MCF 10A (cell line): ENCODE measurements at regions not wholly inside any gene's neighbourhood (a gene's known extent, or its start where the extent isn't known, plus 50 kb on each side); places are given as distances from the start of the nearest gene placed in this dataset.
"Not testable (repeated sequence)": the region's sequence is repeated elsewhere in the genome, so short reads cannot be mapped to it uniquely, and the experiment has no call there.

Experiments
- BruUV-seq: library from RNA; stranded (reverse); fragments of 400-500 nt; replicated peaks from 2 replicates; lab custom pipeline; 2021; lab: Mats Ljungman, UMichigan
- CTCF ChIA-PET: fragments of 300-600 bp; sonication (Branson Sonifier 250); formaldehyde crosslinking; extraction: SDS; loops from one replicate; lab custom pipeline; 2021; ENCODE audit warnings: antibody characterized with exemption, inconsistent platforms; lab: Yijun Ruan, JAX
- POLR2A ChIA-PET: fragments of 300-600, 350-650 bp; sonication (Branson Sonifier 250); formaldehyde crosslinking; extraction: SDS; loops from one replicate; lab custom pipeline; 2020; ENCODE audit warnings: antibody characterized with exemption, inconsistent platforms; lab: Yijun Ruan, JAX
- DNase-seq: peaks from one replicate; pipeline ENCODE4 v3.0.0-alpha.2; 2018; ENCODE audit not compliant: unreplicated experiment
- H3K27ac Mint-ChIP-seq: one replicate; pipeline ENCODE4 v1.8.0; 2022; ENCODE audit warnings: mild to moderate bottlenecking, low read depth, mixed read lengths; ENCODE audit not compliant: unreplicated experiment
- H3K27me3 Mint-ChIP-seq: one replicate; pipeline ENCODE4 v1.8.0; 2022; ENCODE audit warnings: mixed read lengths; ENCODE audit not compliant: insufficient read depth, unreplicated experiment
- H3K36me3 Mint-ChIP-seq: one replicate; pipeline ENCODE4 v1.8.0; 2022; ENCODE audit warnings: mild to moderate bottlenecking, moderate library complexity, mixed read lengths; ENCODE audit not compliant: insufficient read depth, unreplicated experiment
- H3K4me1 Mint-ChIP-seq: one replicate; pipeline ENCODE4 v1.8.0; 2022; ENCODE audit warnings: mixed read lengths; ENCODE audit not compliant: insufficient read depth, unreplicated experiment
- H3K4me3 Mint-ChIP-seq: one replicate; pipeline ENCODE4 v1.8.0; 2022; ENCODE audit warnings: mild to moderate bottlenecking, moderate library complexity, mixed read lengths; ENCODE audit not compliant: unreplicated experiment
- H3K9me3 Mint-ChIP-seq: one replicate; pipeline ENCODE4 v1.8.0; 2022; ENCODE audit warnings: mixed read lengths; ENCODE audit not compliant: unreplicated experiment
- intact Hi-C: fragments of 100-400 bp; cut with micrococcal nuclease; formaldehyde crosslinking; loops from 2 replicates; pipeline ENCODE4 v1.14.1; 2022
- TF ChIP-seq, protein P1 (sequence below): fragments of 200-600 bp; IDR thresholded peaks from one replicate; pipeline ENCODE4 v1.8.0; 2022; ENCODE audit warnings: antibody characterized with exemption, mild to moderate bottlenecking; ENCODE audit not compliant: unreplicated experiment

DNA sequence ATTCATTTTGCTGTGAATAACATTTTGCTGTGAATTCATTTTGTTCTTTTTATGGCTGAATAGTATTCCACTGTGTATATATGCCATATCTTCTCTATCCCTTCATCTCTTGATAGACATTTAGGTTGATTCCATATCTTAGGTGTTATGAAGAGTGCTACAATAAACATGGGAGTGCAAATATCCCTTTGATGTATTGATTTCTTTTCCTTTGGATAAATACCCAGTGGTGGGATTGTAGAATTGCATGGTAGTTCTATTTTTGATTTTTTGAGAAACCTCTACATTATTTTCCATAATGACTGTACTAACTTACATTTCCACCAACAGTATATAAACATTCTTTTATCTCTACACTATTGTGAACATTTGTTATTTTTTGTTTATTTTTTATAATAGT lies 555.9 kb downstream of the PDHA2 start:
- POLR2A ChIA-PET = no interaction called here
- H3K27ac Mint-ChIP-seq = no peak overlapping the region
- BruUV-seq = no TSS peak

DNA sequence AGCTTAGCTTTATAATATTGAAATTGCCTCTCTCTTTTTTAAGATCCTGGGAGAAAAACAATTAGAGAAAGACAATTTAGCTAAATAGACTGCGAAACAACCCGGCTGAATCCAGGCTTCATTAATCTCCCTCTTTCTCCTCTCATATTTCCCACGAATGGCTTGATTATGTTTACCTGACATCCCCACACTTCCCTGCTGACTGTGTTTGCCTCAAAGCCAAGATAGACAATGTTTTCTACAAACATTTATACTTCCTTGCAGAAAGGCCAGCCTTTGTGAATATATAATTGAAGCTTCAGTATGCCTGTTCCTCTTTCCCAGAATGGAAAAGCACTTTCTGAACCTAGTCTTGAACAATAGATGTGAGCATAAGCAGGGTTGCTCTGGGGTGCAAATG lies 566.8 kb downstream of the PDHA2 start:
- DNase-seq = no peak
- Mint-ChIP-seq H3K4me3 (no peak overlapping the region), H3K27me3 (no peaks in the 10 kb centered on the region), H3K4me1 (no peaks in the 10 kb centered on the region), H3K9me3 (no peaks in the 10 kb centered on the region), H3K36me3 (no peaks in the 10 kb centered on the region), H3K27ac (no peak overlapping the region)
- POLR2A ChIA-PET = no interaction called here
- TF ChIP-seq, protein P1, sequence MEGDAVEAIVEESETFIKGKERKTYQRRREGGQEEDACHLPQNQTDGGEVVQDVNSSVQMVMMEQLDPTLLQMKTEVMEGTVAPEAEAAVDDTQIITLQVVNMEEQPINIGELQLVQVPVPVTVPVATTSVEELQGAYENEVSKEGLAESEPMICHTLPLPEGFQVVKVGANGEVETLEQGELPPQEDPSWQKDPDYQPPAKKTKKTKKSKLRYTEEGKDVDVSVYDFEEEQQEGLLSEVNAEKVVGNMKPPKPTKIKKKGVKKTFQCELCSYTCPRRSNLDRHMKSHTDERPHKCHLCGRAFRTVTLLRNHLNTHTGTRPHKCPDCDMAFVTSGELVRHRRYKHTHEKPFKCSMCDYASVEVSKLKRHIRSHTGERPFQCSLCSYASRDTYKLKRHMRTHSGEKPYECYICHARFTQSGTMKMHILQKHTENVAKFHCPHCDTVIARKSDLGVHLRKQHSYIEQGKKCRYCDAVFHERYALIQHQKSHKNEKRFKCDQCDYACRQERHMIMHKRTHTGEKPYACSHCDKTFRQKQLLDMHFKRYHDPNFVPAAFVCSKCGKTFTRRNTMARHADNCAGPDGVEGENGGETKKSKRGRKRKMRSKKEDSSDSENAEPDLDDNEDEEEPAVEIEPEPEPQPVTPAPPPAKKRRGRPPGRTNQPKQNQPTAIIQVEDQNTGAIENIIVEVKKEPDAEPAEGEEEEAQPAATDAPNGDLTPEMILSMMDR = no peak
- no TSS peak for BruUV-seq
- CTCF ChIA-PET = interaction anchor here (0.8 kb wide), 1 partner anchor 857 kb away, joined by 4 read pairs; no protein-coding TSS in a partner anchor
- intact Hi-C loops = no loop called here

More for the DNA sequence above, 555.9 kb downstream of the PDHA2 start:
- no peak overlapping the region for H3K4me3 Mint-ChIP-seq
- TF ChIP-seq, protein P1 = no peak
- H3K9me3 Mint-ChIP-seq = no peaks in the 10 kb centered on the region
- DNase-seq = no peak
- no peaks in the 10 kb centered on the region for H3K36me3 Mint-ChIP-seq
- H3K4me1 Mint-ChIP-seq = no peaks in the 10 kb centered on the region
- CTCF ChIA-PET = no interaction called here
- intact Hi-C loops = no loop called here
- H3K27me3 Mint-ChIP-seq = no peaks in the 10 kb centered on the region

DNA sequence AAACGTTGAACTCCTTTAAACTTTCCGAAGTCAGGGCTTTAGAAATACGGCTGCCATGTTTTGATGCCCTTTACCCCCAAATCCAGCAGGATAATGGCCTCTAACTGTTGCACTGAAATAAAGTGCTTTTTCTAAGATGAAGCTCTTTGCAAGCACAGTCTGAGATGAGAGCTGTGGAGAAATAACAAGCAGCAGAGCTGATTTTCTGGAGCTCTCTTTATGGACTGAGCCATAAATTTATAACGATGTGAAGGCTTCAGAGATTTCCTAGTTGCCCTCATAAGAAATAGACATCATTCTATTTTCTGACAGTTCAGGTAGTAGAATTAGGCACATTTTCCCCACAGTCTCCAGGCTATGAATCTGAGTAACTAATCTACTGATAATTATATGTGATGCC lies 567.3 kb downstream of the PDHA2 start:
- no peak overlapping the region for H3K27ac Mint-ChIP-seq
- CTCF ChIA-PET = interaction anchor here (0.7 kb wide), 1 partner anchor 911 kb away, joined by 3 read pairs; no protein-coding TSS in a partner anchor
- no peaks in the 10 kb centered on the region for H3K4me1 Mint-ChIP-seq
- H3K4me3 Mint-ChIP-seq = no peak overlapping the region
- H3K9me3 Mint-ChIP-seq = no peaks in the 10 kb centered on the region
- no peaks in the 10 kb centered on the region for H3K27me3 Mint-ChIP-seq
- TF ChIP-seq, protein P1 = no peak
- no peaks in the 10 kb centered on the region for H3K36me3 Mint-ChIP-seq
- intact Hi-C loops = no loop called here
- BruUV-seq = no TSS peak
- POLR2A ChIA-PET = no interaction called here
- no peak for DNase-seq

DNA sequence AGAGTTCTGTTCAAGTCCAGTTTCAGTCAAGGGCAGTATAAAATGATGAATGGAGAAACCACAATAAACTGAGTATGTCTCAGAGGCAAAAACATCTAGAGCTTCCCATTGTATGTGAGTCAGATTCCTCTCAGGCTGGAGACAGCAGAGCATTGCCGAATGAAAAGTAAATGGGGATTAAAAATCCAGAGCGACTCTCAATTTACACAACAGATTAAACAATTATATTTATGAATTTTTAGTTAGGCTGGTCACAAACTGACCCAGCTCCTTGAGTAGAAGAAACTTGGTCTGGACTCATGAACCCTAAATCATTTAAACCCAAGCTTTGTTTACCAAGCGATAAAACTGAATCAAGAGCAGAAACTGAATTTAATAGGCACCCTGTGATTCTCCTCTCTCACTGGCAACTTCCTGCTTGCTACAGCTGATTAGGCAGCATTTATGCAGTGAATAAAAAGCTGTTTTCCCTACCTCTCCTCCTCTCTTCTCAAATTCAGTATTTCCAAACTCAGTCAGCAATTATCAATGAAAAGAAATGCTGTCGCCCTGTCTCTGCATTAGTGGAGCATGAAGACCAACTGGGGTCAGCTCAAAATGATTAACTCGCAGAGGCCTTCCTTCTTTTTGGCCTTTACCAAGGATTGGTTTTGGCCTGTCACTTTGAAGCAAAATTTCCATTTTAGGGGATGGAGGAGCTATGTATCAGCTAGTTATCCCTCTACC lies 568.0 kb downstream of the PDHA2 start:
- intact Hi-C loops = no loop called here
- DNase-seq = no peak
- ChIA-PET CTCF (interaction anchor here (0.7 to 1.0 kb wide), 2 partner anchors 910 to 1620 kb away, joined by 3 read pairs; no protein-coding TSS in a partner anchor), POLR2A (no interaction called here)
- BruUV-seq = no TSS peak
- Mint-ChIP-seq H3K27me3 (no peaks in the 10 kb centered on the region), H3K36me3 (no peaks in the 10 kb centered on the region), H3K9me3 (no peaks in the 10 kb centered on the region), H3K27ac (no peak overlapping the region), H3K4me1 (no peaks in the 10 kb centered on the region), H3K4me3 (no peak overlapping the region)
- TF ChIP-seq, protein P1 = no peak

DNA sequence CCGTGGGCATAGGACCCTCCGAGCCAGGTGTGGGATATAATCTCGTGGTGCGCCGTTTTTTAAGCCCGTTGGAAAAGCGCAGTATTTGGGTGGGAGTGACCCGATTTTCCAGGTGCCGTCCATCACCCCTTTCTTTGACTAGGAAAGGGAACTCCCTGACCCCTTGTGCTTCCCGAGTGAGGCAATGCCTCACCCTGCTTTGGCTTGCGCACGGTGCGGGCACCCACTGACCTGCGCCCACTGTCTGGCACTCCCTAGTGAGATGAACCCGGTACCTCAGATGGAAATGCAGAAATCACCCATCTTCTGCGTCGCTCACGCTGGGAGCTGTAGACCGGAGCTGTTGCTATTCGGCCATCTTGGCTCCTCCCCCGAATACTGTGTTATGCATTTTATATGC lies 575.0 kb downstream of the PDHA2 start:
- CTCF ChIA-PET, BruUV-seq, POLR2A ChIA-PET, intact Hi-C loops, H3K9me3 Mint-ChIP-seq, H3K4me1 Mint-ChIP-seq, H3K4me3 Mint-ChIP-seq, DNase-seq, H3K36me3 Mint-ChIP-seq, H3K27ac Mint-ChIP-seq, H3K27me3 Mint-ChIP-seq: not testable (repeated sequence)
